Astrocyte of the spinal cord (primary cell): ENCODE measurements at regions not wholly inside any gene's neighbourhood (a gene's known extent, or its start where the extent isn't known, plus 50 kb on each side); places are given as distances from the start of the nearest gene placed in this dataset.

Experiments used
- DNase-seq: peaks from one replicate; pipeline ENCODE4 v3.0.0; 2011; ENCODE audit warnings: low read depth, low spot score
- H3K4me3 ChIP-seq: 2 replicates; pipeline ENCODE4 v1.5.1; 2011; ENCODE audit warnings: low read depth, mild to moderate bottlenecking, low read length, moderate library complexity
- in situ Hi-C: cut with HindIII; loops from 2 replicates; pipeline ENCODE4 v1.10.0; 2017; ENCODE audit warnings: low sequenced_read_pairs
- TF ChIP-seq, protein P1 (sequence below): IDR thresholded peaks from 2 replicates; pipeline ENCODE4 v1.5.1; 2012; ENCODE audit warnings: low read depth, mild to moderate bottlenecking, low read length, inconsistent platforms

DNA sequence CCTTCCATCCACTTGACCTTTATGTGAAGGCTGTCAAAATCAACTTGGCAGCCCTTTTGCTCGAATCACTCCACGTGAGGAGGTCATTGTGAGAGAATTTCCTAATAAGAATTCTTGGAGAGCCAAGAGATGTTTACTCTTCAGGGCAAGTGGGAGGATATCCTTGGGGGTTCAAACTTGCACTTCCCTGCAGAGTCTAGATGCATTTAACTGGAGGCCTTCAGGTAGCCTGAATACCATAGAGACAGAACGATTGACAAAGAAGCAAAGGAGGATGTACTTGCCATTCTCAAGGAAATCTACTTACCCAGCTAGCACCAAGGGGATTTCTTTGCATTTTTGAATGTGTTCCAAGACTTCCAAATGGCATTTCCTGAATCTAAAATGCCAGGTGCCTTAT, 1702.6 kb upstream of the FLRT2 start:
- H3K4me3 ChIP-seq: no peak overlapping the region
- in situ Hi-C loops: no loop called here
- no peak for DNase-seq
- TF ChIP-seq, protein P1, sequence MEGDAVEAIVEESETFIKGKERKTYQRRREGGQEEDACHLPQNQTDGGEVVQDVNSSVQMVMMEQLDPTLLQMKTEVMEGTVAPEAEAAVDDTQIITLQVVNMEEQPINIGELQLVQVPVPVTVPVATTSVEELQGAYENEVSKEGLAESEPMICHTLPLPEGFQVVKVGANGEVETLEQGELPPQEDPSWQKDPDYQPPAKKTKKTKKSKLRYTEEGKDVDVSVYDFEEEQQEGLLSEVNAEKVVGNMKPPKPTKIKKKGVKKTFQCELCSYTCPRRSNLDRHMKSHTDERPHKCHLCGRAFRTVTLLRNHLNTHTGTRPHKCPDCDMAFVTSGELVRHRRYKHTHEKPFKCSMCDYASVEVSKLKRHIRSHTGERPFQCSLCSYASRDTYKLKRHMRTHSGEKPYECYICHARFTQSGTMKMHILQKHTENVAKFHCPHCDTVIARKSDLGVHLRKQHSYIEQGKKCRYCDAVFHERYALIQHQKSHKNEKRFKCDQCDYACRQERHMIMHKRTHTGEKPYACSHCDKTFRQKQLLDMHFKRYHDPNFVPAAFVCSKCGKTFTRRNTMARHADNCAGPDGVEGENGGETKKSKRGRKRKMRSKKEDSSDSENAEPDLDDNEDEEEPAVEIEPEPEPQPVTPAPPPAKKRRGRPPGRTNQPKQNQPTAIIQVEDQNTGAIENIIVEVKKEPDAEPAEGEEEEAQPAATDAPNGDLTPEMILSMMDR: no peak

DNA sequence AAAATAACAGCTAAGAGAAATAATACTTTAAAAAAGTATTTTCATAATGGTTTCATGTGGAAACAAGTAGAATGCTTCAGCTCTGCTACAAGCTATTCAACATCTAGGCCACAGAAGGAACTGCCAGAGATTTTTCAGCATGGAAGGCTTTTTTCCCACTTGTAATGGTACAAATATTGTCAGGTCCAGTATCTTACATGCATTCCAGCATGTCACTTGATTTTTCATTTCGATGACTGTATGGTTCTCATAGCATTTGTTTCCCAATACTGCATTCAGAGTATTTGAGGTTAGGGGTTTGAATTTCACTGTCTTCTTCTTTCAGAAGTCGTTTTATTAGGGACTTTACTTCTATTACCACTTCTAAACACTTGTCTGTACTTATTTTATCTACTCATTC, 1701.5 kb upstream of the FLRT2 start:
- no peak overlapping the region for H3K4me3 ChIP-seq
- TF ChIP-seq, protein P1: no peak
- in situ Hi-C loops: no loop called here
- DNase-seq: no peak

DNA sequence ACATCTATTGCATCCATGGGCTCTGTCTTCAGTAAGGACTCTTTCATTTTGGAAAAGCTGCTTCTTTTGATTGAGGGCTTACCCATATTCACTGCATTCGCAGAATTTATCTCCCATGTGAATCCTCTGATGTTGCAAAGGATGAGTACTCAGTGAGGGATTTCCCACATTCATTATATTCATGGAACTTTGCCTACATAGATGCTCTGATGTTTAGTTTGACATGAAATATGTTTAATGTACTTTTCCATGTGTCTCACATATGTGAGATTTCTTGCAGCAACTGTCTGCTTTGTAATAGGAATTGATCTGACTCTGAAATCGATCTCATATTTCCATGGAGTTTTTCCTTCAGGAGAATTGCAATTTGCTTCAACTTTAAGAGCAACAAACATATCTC, 1699.6 kb upstream of the FLRT2 start:
- no peak for DNase-seq

DNA sequence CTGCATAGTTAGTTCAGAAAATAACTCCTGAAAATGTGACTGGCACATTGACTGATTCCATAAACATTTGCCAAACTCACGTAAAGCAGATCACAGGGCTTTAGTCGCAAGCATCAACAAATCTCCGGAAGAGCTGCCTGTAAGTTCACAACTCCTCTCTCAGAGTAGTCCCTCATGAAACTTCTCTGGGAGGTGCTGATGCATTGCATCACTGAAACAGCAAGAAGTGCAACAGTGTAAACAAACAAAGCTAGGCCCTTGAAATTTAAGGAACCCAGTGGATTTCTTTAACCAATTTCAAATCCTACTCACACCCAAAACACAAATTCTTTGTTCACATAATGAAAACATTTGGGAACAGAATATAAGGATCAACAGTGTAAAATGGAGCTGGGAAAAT, 1691.7 kb upstream of the FLRT2 start:
- H3K4me3 ChIP-seq: no peak overlapping the region
- in situ Hi-C loops: no loop called here
- DNase-seq: no peak
- TF ChIP-seq, protein P1: no peak

More for the DNA sequence above, 1699.6 kb upstream of the FLRT2 start:
- TF ChIP-seq, protein P1: no peak
- in situ Hi-C loops: no loop called here
- no peak overlapping the region for H3K4me3 ChIP-seq

DNA sequence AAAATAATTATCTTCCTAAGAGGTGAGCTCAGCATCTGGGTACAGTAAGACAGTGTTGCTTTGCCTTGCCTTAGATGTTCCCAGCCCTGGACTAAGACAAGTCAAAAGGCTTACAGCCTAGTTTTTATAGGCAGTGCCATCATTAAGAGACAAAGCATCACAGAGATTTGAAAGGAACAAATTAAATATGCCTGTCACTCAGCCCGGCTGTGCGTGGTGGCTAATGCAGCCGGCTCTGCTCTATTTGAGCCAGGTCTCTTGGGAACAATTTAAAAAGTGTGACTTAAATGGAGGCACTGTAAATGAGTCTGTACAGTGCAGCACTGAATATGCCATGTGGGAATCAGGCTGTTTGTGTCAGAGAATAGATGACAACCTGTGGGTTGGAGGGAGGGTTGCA, 1687.4 kb upstream of the FLRT2 start:
- DNase-seq: no peak
- TF ChIP-seq, protein P1: no peak
- H3K4me3 ChIP-seq: no peak overlapping the region
- in situ Hi-C loops: no loop called here

DNA sequence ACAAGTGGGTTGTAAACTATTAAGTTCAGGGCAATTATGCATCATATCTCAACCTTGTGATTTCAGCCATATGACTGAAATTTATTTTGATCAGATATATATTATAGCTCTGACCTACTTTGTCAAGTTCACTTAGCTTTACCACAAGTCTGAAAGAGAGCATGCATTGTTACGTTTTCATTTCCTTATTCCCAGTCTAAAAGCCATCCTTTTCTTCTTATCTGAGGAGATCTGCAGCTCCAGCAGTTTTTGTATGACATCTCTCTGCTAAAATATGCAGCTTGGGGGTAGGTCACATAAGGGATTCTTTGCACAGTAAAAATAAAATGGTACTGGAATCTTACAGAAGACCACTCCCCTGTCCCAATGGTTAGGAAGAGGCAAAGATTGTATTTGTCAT, 1682.8 kb upstream of the FLRT2 start:
- H3K4me3 ChIP-seq: no peak overlapping the region
- no peak for DNase-seq
- TF ChIP-seq, protein P1: no peak
- in situ Hi-C loops: no loop called here

DNA sequence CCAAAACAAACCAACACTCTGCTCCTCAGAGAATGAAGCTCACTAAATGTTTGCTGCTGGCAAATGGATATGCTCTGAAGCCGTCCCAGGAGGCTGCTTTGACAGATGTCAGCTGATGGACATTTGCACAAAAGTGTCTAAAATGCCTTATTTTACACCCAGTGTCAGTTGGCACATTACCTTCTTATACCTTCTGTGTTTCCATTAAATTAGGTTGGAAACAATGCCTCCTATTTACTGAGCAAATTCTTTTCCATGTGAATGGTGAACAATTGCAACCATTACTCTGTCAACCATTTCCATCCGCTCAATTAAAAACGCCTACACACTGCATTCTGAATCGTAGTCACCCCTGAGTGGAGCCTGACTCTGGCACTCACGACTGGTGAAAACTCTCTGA, 1679.9 kb upstream of the FLRT2 start:
- TF ChIP-seq, protein P1: no peak
- H3K4me3 ChIP-seq: no peak overlapping the region
- in situ Hi-C loops: no loop called here
- no peak for DNase-seq
